ENCODE measurements at regions not wholly inside any gene's neighbourhood (a gene's known extent, or its start where the extent isn't known, plus 50 kb on each side); places are given as distances from the start of the nearest gene placed in this dataset.

DNA sequence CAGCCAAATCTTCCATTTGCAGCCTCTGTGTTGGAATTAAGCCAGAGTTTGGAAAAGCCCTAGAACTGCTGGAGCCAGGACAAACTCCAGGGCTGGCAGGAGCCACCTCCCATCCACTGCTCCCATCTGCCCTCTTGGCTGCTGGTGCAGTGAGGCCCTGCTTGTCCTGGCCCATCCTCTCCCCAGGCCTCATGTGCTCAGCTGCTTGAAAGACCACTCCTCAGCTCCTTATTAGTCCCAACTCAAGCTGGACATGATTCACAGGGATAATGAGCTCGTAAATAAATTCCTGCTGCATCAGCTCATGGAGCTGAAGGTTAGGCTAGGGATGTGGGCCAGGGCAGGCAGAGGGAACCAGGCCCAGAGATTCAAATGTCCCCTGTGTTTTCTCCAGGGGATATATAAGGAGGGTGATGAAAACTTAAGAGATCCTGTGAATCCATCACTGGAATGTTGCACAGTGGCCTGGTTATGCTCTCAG lies 282.8 kb downstream of the RPS24 start:
- no peak for TF ChIP-seq CTCF (IDR thresholded peaks at IDR 0.05)
- no peak for TF ChIP-seq POLR2A (IDR thresholded peaks at IDR 0.05)

Data from testis (tissue), 2 donors.